ENCODE measurements at regions not wholly inside any gene's neighbourhood (a gene's known extent, or its start where the extent isn't known, plus 50 kb on each side); places are given as distances from the start of the nearest gene placed in this dataset.

DNA sequence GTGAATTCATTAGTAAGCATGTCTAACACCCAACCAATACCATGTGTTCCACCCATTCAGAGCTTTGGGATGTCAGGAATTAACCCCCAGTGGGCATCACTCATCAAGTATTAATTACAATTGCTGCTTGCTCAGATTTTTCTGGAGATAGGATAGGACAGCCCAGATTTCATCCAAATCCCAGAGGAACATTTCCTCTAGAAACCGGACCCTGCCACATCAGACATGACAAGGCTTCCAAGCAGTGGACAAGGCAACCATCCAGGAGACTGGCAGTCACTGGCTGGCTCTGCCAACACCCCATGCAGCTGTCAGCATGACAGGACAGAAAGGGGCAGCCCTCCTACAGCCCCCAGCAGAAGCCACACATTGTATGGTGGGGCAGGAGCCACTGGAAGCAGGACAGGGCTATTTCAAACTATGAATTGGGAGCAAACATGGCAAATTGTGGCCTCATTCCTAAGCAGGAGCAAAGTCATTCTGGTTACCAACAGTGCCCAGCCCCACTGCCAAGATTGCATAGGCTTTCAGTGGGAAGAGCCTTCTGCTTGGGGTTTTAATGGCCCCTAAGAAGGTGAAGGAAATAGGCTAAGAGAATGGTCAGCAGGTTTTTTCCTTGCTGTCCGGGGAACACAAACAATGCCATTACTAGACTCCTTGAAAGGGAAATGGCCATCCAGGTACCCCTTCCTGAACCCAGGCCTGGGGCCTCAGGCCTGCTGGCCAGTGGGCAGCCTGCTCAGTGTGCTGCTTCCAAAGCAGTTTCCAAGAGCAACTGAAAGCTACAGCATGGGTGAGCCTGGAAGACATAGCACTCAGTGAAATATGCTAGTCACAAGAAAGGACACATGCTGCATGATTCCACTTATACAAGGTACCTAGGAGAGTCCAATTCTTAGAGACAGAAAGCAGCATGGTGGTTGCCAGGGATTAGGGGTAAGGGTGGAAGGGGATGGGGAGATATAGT is 294.7 kb upstream of the SLC30A5 start:
- no peak for DNase-seq (ENCODE audit: low read depth)

DNA sequence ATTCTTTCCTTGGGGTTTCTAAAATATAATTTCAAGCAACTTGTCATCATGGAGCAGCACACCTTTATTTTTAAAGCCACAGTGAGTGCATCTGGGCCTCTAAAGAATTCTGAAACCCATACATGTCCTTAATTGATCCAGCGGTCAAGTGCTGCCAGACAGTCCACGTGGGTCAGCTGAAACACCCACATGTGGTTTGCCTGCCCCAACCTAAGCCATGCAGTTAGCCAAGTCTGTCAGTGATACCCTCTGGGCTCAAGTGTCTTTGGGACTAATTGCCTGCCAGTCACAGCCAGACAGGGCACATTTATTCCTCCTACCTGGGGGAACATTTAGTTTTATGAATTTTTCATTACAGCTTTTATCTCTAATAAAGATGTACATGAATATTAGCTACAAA is 291.4 kb upstream of the SLC30A5 start:
- no peak for DNase-seq (ENCODE audit: low read depth)

DNA sequence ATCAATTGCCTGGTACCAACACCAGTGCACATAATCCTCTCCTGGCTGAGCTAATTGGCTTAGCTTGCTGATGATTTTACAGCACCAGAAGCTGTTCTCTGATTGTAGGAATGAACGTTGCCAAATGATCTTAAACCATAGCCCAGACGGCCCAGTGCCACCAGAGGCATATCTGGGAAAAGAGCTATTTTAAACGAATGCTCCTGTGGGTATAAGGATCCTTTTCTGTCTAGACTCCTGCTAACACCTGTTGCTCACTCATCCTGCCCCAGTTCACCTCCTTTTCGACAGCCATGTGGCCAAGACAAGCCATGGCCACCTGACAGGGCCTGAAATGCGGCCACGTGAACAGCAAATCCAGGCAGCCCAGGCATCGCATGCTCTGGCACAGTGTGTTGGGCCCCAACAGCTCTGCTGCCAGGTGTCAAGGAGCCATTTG is 289.9 kb upstream of the SLC30A5 start:
- DNase-seq (ENCODE audit: low read depth), result no peak

DNA sequence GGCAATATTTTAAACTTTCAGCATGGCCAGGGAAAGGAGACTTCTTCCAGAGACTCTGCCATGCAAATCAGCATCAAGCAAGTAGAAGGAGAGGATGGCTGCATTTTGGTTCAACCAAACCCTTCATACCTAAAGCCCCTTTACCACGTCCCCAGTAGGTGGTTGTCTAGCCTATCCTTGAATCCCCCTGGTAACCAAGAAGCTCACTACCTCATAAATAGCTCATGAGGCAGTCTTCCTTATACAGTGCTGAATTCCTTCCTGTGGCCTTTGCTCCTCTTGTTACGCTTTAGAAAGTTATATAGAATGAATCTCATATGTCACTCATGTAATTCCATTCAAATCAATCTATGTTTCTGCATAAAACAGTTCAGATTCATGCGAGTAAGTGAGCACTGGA is 289.5 kb upstream of the SLC30A5 start:
- DNase-seq (ENCODE audit: low read depth), result no peak

DNA sequence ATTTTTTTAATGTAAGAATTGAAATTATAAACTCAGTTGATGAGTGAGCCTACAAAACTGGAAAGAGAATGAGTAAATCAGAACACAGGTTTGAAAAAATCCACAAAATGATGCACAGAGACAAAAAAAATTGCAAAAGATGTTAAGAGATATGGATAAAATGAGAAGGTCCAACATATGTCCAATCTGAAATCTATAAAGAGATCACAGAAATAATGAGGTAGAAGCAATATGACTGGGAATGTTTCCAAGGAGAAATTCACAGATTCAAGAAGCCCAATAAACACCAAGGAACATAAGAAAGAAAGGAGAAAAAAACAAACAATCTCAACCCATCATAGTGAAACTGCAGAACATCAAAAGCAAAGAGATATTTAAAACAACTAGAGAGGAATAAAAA is 288.4 kb upstream of the SLC30A5 start:
- no peak for DNase-seq (ENCODE audit: low read depth)

DNA sequence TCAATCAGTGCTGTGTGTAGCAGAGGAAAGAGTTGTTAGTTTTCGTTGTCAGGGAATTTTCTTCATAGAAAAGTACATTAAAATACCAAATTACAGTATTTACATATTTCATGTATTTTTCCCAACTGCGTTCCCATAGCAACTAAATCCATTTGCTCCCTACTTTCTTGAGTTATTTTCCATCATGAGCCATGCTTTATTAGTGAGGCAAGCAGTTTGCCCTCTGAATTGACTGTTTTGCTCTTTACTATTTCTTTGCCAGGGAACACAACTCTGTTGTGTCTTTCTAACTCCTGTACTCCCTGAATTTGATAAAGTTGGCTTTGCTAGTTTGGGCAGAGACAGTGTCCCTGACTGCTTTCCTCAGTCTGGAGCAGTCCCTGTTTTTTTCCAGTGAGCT is 276.2 kb upstream of the SLC30A5 start:
- no peak for DNase-seq (ENCODE audit: low read depth)

DNA sequence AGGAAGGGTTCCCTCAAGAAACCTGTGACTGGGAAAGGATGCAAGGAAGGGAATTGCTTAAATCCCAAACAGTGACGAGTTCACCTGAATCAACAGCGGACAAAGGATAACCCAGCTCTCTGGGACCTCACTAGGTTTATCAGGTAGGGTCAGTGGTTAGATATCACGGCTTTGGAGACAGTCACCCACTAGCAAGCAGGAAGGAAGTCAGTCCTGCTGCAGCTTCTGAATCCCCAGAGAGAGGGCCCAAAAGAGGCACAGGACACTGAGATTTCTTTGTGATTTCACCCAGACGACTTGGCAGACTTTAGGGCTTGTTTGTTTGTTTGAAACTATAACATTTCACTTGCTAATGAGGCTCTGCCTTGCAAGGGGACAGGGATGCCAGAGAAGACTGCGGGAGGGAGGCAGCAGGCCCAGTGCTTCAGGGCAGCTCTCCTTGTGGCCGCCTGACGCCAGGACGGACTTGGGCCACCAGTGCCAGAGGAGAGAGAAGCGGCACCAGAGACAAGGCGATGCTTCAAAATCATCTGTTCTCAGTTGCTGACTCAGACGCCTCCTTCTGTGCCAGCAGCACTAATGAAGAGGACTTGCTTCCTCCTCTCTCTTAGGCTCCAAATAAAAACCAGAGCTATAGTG is 275.6 kb upstream of the SLC30A5 start:
- no peak for DNase-seq (ENCODE audit: low read depth)

DNA sequence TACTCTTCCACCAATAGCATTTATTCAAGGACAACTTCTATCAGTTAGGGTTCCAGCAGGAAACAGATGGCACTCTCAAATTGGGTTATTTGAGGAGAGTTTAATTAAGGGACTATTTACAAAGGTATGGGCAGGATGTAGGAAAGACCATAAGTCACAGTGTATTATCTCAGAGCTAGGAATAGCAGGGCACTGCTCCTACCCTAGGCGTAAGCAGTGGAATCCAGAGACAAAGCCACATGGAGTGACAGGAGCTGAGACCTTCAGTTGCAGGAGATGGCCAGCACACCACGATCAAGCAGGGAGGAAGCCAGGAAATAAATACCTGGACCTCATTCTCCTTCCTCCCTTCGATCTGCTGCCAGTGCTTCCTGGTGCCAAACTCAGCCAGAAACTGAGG is 274.9 kb upstream of the SLC30A5 start:
- no peak for DNase-seq (ENCODE audit: low read depth)

DNA sequence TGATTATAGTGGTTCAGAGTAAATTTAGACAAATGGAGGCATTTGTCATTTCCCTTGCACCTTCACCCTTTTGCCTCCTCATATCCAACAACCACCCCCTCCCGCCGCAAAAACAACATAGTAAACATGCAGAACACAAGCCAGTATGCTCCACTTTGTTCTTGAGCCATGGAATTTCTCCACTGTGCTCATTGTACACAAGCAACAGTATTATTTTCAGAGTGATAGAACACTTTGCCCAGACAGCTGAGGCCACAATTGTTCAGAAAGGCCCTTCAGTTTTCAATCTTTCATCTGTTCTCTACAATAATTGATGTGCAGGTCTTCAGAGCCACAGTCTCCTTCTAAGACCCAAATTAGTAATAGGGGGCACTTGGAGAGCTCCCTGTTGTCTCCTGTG is 272.8 kb upstream of the SLC30A5 start:
- no peak for DNase-seq (ENCODE audit: low read depth)

DNA sequence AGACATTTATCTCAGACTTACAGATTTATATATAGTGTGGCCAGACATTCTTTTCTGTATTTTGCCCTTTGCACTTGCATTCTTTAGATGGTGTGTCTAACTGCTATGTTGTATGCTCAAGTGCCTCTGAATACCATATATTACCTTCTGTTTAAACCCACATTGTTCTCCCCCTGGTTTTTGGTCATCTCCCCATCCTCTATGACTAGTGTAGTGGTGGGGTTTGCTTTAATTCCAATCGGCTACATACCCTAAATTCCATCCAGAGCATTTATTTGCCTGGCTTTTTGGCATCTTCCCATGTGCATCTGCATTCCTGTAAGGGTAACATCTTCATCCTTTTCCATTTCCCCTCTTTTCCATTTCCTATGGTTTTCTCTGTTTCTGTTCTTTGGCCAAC is 271.0 kb upstream of the SLC30A5 start:
- DNase-seq (ENCODE audit: low read depth), result no peak

DNA sequence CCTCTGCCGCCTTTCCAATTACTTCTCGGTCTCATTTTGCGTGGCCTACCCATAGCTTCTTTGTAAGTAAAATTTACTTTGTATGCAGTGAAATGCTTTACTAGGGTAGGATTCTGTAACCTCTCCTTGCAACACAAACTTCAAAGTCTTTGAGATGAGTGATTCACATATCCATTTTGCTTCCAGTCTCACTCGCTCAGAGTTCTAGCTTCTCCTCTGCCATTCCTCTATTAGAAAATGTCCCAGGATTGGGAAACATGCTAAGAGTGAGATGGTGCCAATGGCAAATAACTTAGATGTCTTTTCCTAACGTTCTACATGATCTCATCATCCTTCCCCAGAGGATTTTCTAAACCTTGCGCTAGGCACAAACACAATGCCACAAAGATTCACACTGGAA is 270.5 kb upstream of the SLC30A5 start:
- DNase-seq (ENCODE audit: low read depth), result no peak

DNA sequence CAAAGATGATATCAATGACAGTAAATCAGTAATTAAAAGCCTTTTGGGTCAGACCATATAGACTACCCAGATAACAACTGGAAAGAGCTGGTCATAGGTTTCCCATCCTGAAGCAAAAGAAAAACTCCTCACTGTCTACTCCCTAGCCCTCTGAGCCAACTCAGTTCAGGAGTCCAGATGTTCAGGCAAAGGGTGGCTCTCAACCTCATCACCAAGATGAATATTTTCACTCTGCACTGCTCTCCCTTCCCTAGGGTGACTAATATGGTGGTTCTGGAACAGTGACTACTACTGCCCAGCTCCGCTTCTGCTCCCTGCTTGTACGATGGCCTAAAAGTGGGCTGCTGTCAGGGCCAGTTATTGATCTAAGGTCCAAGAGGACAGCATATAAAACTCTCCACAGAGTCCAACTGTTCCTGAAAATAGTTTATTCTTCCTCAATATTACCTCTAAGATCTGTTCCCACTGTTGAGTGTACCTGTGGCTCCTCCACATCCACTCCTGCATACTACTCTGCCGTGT is 263.4 kb upstream of the SLC30A5 start:
- DNase-seq (ENCODE audit: low read depth), result no peak

DNA sequence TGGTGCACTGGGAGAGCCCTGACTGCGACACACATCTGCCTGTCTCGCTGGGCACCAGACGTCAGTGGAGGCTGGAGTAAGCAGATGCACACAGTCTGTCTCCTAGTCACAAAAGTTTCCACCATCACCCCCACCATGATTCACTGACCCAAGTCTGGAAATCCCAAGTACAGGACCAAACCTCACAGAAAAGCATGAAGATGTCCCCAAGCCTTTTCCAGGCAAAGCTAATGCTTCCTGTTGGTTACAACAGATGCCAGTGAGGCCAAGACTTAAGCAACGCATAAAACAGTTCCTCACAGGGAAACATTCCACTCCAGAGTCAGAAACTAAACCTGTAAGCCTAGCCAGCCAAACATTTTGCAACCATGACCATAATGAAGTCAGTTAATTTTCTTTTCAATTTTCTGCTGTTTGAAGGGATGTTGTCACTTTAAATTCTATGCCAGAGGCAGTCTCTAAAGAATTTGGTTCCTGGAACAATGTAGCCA is 259.3 kb upstream of the SLC30A5 start:
- DNase-seq (ENCODE audit: low read depth), result no peak

DNA sequence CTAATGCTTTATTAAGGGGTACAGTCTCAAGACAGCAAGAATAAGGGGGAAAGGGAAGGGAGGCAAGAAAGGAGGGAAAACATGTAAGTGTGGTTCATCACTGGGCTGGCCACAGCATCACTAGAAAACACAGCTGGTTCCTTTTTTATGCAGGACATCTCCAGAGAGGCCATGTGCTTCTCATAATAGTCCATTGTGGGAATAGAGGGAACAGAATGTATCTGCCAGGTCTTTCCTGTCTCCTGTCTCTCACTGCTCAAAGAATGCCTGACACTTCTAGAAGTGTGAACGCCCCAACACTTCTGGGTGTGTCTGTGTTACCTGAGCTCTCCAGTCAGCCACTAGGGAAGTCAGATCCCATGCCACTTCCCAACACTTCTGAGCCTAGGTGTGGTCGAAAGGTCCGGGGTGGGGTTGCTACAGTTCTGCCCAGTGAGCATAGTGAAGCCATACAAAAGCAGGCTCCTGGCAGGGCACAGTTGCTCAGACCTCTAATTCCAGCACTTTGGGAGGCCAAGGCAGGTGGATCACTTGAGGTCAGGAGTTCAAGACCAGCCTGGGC is 255.6 kb upstream of the SLC30A5 start:
- DNase-seq (ENCODE audit: low read depth), result no peak

DNA sequence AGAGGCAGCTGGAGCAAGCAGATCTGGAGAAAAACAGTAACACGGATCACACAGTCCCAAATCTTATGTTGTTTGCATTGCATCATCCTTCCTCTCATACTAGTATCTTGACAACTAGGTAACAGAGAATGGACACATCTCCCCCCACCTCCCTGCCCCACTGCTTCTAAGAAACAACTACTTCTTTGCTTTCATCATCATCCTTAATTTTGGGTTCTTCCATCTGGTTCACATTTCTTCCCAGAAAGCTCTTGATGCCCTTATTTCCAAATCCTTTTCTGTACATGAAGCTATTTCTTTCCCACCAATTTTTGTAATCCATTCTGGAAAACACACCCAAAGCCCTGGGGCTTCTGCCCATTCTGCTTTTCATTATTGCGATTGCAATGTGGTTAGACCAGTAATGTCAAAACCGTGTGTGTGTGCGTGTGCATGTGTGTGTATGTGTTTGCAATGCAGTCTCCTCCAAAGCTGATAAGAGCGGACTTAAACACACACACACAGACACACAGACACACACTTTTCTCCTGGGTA is 254.7 kb upstream of the SLC30A5 start:
- no peak for DNase-seq (ENCODE audit: low read depth)

DNA sequence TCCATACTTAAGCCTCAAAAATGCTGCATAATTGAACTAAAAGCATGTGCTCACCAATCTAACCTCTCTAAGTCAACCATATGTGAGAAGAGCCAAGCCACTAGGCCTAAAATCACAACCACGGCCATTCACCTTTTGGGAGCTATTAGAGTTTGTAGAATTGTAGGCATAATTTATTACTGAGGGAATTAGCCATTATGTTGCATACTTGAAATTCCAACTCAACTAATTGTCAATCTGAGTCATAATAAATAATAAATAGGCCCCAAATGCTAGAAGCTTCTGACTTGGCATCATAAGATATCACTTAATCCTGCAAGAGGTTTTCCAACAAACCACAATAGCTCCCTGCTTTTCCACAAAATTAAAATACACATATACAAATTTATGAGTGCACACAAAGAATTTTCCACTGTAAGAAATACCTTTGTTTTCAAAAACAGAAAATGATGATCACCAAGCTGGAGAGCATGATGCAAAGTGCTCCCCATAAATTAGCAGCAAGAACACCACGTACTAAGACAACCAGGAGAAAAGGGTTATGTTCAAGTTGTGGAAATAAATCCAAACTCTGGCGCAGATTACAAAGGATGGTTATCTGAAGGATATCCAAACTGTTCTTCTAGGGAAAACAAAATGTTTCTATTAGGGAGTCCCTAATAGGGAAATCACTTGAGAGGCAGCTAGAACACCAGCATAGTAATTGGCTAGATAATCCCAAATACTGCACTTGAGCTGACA is 250.0 kb upstream of the SLC30A5 start:
- DNase-seq (ENCODE audit: low read depth), result no peak

DNA sequence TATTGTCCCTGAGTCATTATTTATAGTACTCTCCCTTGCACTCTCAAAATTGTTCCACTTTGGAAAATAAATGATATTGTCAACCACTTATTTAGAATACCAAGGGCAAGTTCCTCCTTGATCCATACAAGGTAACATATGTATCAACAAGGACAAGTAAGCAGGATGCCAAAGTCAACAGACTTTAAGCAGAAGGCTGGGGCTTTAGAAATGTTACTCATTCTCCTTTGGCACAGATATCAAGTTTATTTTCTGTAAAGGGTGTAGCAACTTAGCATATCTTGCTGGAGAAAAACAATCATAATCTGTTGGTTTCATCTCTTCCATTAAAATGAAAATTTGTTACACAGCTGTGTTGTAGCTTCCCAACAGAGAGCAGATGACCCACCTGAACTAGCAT is 248.7 kb upstream of the SLC30A5 start:
- DNase-seq (ENCODE audit: low read depth), result no peak

DNA sequence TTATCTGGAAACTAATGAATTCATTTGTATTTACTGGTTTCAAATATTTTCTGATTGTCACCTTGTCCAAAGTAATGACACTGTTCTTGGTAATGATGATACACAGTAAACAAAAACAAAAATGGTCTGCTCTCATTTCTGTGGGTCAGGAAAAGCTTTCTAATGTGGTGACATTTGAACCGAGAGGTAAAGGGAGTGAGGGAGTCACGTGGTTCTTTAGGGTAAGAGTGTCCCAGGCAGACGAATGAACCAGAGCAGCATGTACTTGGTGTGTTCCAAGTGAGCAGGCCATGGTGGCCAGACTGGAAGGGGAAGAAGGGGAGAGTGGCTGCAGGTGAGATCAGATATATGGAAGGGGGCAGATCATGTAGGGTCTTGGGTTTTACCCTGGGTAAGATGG is 247.0 kb upstream of the SLC30A5 start:
- DNase-seq (ENCODE audit: low read depth), result no peak

DNA sequence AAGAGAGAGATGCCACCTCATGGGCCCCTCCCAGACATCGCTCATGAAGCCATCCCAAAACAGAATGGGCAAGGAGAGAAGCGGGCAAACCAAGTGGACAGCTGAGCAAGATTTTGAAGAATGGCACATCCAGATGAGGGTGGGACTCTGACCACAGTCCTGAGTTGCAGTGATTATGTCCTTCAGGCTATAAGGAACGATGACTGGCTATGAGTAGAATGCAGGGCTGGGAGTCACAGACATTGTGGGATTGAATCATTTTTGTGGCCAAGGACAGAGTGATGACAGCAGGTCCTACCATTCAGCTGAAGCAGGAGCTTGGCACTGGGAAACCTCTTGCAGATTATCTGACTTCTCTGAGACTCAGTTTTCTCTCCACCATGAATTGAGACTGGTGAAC is 245.7 kb upstream of the SLC30A5 start:
- DNase-seq (ENCODE audit: low read depth), result no peak

DNA sequence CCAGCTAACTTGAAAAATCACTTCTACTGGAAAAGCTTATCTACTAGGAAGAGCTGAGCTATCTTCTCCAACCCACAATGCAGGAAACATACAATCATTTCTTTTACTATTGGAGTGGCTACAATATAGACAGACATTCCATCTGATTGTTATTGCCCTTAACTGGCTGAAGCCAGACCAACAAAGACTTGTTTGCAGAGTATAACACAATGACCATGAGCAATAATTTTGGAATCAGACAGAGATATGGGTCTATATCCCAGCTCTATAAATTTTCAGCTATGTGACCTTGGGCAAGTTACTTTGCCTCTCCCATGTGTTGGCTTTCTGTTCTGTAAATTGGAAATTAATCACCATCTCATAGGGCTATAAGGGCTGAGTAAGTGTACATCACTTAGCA is 244.7 kb upstream of the SLC30A5 start:
- no peak for DNase-seq (ENCODE audit: low read depth)

DNA sequence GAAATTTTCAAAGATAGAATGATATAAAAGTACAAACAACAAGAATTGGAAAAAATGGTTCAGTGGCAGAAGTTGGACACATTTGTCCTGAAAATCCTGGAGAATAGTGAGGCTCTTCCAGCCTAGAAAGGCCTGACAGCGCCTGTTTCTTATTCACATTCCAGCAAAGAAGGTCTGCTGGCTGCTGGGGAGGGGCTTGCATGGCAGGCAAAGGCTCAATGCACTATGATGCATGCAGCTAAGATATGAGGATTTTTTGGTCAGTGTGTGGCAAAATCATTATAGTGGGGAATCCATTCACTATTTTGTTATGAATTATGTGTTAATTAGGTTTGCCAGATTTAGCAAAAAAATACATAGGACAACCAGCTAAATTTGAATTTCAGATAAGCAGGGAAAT is 243.9 kb upstream of the SLC30A5 start:
- no peak for DNase-seq (ENCODE audit: low read depth)

DNA sequence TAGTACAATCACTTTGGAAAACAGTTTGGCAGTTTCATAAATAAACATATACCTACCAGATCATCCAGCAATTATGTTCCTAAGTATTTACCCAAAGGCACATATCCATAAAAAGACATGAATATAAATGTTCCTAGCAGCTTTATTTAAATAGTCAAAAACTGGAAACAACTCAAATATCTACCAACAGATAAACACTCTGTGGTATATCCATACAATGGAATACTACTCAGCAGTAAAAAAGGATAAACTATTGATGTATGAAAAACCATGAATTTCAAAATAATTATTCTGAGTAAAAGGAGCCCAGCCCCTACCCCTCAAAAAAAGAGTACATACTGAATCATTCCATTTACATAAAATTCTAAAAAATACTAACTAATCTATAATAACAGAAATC is 232.7 kb upstream of the SLC30A5 start:
- DNase-seq (ENCODE audit: low read depth), result no peak
